HepG2 (cell line): ENCODE measurements at regions not wholly inside any gene's neighbourhood (a gene's known extent, or its start where the extent isn't known, plus 50 kb on each side); places are given as distances from the start of the nearest gene placed in this dataset.

Source experiments
- CBX5 ChIP-seq: sonication (generic); formaldehyde crosslinking; IDR thresholded peaks from 2 replicates; pipeline ENCODE4 v1.4.0; 2020; ENCODE audit warnings: missing genetic modification reagents, borderline replicate concordance
- CC2D1A ChIP-seq: sonication (generic); formaldehyde crosslinking; IDR thresholded peaks from 2 replicates; pipeline ENCODE4 v1.8.1; 2023; ENCODE audit warnings: mild to moderate bottlenecking, missing genetic modification reagents
- MIXL1 ChIP-seq: IDR thresholded peaks from 2 replicates; pipeline ENCODE4 v1.6.1; 2016
- NFAT5 ChIP-seq: sonication (generic); formaldehyde crosslinking; IDR thresholded peaks from 2 replicates; pipeline ENCODE4 v1.4.0; 2020; ENCODE audit warnings: missing genetic modification reagents
- NFE2L1 ChIP-seq: sonication (generic); formaldehyde crosslinking; IDR thresholded peaks from 2 replicates; pipeline ENCODE4 v1.4.0; 2020; ENCODE audit warnings: missing genetic modification reagents, mild to moderate bottlenecking, borderline replicate concordance
- RFX3 ChIP-seq: IDR thresholded peaks from 2 replicates; pipeline ENCODE4 v1.6.1; 2016; ENCODE audit warnings: missing biosample characterization, missing genetic modification reagents
- SIX4 ChIP-seq: sonication (generic); formaldehyde crosslinking; IDR thresholded peaks from 2 replicates; pipeline ENCODE4 v1.4.0; 2020; ENCODE audit warnings: missing genetic modification reagents
- TIGD3 ChIP-seq: sonication (generic); formaldehyde crosslinking; IDR thresholded peaks from 2 replicates; pipeline ENCODE4 v1.5.1; 2020; ENCODE audit warnings: mild to moderate bottlenecking, missing genetic modification reagents, borderline replicate concordance
- YY1 ChIP-seq: IDR thresholded peaks from 2 replicates; pipeline ENCODE4 v1.6.1; 2011; ENCODE audit warnings: low read length, low read depth, moderate library complexity, mild to moderate bottlenecking; ENCODE audit not compliant: insufficient read depth, insufficient replicate concordance
- ZBTB44 ChIP-seq: sonication (generic); formaldehyde crosslinking; IDR thresholded peaks from 2 replicates; pipeline ENCODE4 v1.4.0; 2020; ENCODE audit warnings: missing genetic modification reagents
- ZNF281 ChIP-seq: sonication (generic); formaldehyde crosslinking; IDR thresholded peaks from 2 replicates; pipeline ENCODE4 v1.4.0; 2020; ENCODE audit warnings: missing genetic modification reagents, borderline replicate concordance
- ZNF644 ChIP-seq: IDR thresholded peaks from 2 replicates; pipeline ENCODE4 v1.6.1; 2016; ENCODE audit warnings: low read depth
- ZNF839 ChIP-seq: sonication (generic); formaldehyde crosslinking; IDR thresholded peaks from 2 replicates; pipeline ENCODE4 v1.4.0; 2020; ENCODE audit warnings: missing genetic modification reagents, mild to moderate bottlenecking, borderline replicate concordance

GRCh38 chr18:67342159-67342558, 174.4 kb downstream of the DSEL start (continued):
- TF ChIP-seq CC2D1A (CRISPR knock-in tag), result no peak
- TF ChIP-seq ZNF644 (CRISPR knock-in tag), result no peak
- TF ChIP-seq SIX4 (CRISPR knock-in tag), result no peak
- no peak for TF ChIP-seq MIXL1
- no peak for TF ChIP-seq CBX5 (CRISPR knock-in tag)
- TF ChIP-seq RFX3 (CRISPR knock-in tag), result no peak
- no peak for TF ChIP-seq NFE2L1 (CRISPR knock-in tag)
- TF ChIP-seq TIGD3 (CRISPR knock-in tag), result no peak
- no peak for TF ChIP-seq ZNF839 (CRISPR knock-in tag)
- TF ChIP-seq ZNF281 (CRISPR knock-in tag), result no peak
- TF ChIP-seq NFAT5 (CRISPR knock-in tag), result no peak
- no peak for TF ChIP-seq YY1
- TF ChIP-seq ZBTB44 (CRISPR knock-in tag), result no peak
